ENCODE measurements at regions not wholly inside any gene's neighbourhood (a gene's known extent, or its start where the extent isn't known, plus 50 kb on each side); places are given as distances from the start of the nearest gene placed in this dataset.
"Not testable (repeated sequence)": the region's sequence is repeated elsewhere in the genome, so short reads cannot be mapped to it uniquely, and the experiment has no call there.

GRCh38 chr10:9554321-9554720 is 1463.4 kb upstream of the CELF2 start:
- Mint-ChIP-seq H3K27ac (no peak overlapping the region), H3K4me3 (no peak overlapping the region), H3K27me3 (peaks cover 2% of the 10 kb centered on the region), H3K4me1 (ENCODE audit: low read depth) (no peaks in the 10 kb centered on the region), H3K9me3 (peaks cover 5% of the 10 kb centered on the region), H3K36me3 (ENCODE audit: low read depth) (no peaks in the 10 kb centered on the region)

DNA sequence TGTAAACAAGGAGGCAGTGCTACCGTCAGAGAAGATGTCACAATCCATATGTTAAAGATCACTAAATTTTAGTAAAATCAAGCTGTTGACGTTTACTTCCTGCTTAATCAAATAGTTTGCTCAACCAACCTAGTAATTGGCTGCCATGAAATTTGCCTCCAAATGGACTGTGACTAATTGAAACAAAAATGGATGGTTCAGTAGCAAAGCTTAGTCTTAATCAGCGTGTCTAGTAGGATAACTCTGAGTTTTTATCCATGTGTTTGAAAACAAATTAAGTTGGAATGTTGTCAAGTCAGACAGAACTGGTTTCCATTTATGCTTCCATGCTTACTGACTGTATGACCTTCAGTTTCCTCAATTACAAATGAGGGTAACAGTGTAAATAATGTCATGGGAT is 1456.7 kb upstream of the CELF2 start:
- Mint-ChIP-seq H3K36me3 (ENCODE audit: low read depth) (no peaks in the 10 kb centered on the region), H3K27ac (no peak overlapping the region), H3K27me3 (no peaks in the 10 kb centered on the region), H3K4me1 (ENCODE audit: low read depth) (no peaks in the 10 kb centered on the region), H3K9me3 (no peaks in the 10 kb centered on the region), H3K4me3 (no peak overlapping the region)

- Mint-ChIP-seq H3K36me3 (ENCODE audit: low read depth) (no peaks in the 10 kb centered on the region), H3K4me3 (no peak overlapping the region), H3K27me3 (no peaks in the 10 kb centered on the region), H3K9me3 (no peaks in the 10 kb centered on the region), H3K4me1 (ENCODE audit: low read depth) (no peaks in the 10 kb centered on the region), H3K27ac (no peak overlapping the region)
Observed at GRCh38 chr10:9561821-9562505, 1455.7 kb upstream of the CELF2 start.

DNA sequence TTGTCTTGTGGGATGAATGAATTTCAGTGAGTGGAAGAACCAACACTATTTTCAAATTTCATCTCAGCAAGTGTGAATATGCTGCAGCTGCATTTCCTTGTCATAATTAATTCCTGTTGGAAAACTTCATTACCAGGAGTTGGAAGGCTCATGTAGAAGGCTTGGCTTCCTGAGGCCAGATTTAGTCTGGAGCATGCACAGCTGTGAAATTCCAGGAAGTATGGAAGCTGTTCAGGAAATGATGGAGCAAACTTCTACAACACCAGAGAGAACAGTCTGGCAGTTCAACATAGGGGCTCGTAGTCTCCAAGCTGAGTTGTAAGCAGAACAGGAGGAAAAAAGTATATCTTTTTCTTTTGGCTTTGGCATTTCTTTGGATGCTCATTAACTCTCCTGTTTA is 1439.9 kb upstream of the CELF2 start:
- H3K27ac Mint-ChIP-seq, result no peak overlapping the region
- no peaks in the 10 kb centered on the region for H3K36me3 Mint-ChIP-seq (ENCODE audit: low read depth)
- H3K27me3 Mint-ChIP-seq, result peaks cover 5% of the 10 kb centered on the region
- H3K4me1 Mint-ChIP-seq (ENCODE audit: low read depth), result no peaks in the 10 kb centered on the region
- H3K9me3 Mint-ChIP-seq, result no peaks in the 10 kb centered on the region
- no peak overlapping the region for H3K4me3 Mint-ChIP-seq

- no peak overlapping the region for H3K27ac Mint-ChIP-seq
- no peak overlapping the region for H3K4me3 Mint-ChIP-seq
- H3K36me3 Mint-ChIP-seq (ENCODE audit: low read depth), result no peaks in the 10 kb centered on the region
- H3K9me3 Mint-ChIP-seq, result no peaks in the 10 kb centered on the region
- peaks cover 1% of the 10 kb centered on the region for H3K27me3 Mint-ChIP-seq
- H3K4me1 Mint-ChIP-seq (ENCODE audit: low read depth), result no peaks in the 10 kb centered on the region
Observed at GRCh38 chr10:9579110-9579705, 1438.5 kb upstream of the CELF2 start.

DNA sequence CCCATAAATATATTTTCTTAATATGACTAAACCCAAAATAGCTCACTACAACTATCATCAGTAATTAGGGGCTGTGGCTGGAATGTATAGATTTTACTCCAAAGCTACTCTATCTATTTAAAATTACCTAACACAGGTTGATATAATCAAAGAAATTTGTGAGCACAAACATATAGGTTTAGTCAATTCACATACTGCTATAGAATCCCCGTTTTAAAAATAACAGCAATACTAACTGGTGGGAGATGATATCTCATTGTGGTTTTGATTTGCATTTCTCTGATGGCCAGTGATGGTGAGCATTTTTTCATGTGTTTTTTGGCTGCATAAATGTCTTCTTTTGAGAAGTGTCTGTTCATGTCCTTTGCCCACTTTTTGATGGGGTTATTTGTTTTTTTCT is 1434.9 kb upstream of the CELF2 start:
- H3K4me3 Mint-ChIP-seq; H3K27ac Mint-ChIP-seq; H3K27me3 Mint-ChIP-seq; H3K36me3 Mint-ChIP-seq (ENCODE audit: low read depth); H3K9me3 Mint-ChIP-seq; H3K4me1 Mint-ChIP-seq (ENCODE audit: low read depth): not testable (repeated sequence)

- H3K4me1 Mint-ChIP-seq (ENCODE audit: low read depth), result no peaks in the 10 kb centered on the region
- no peaks in the 10 kb centered on the region for H3K36me3 Mint-ChIP-seq (ENCODE audit: low read depth)
- H3K27ac Mint-ChIP-seq, result no peak overlapping the region
- H3K4me3 Mint-ChIP-seq, result no peak overlapping the region
- peaks cover 4% of the 10 kb centered on the region for H3K9me3 Mint-ChIP-seq
- peaks cover 11% of the 10 kb centered on the region for H3K27me3 Mint-ChIP-seq
Observed at GRCh38 chr10:9596368-9596920, 1421.2 kb upstream of the CELF2 start.

- no peaks in the 10 kb centered on the region for H3K36me3 Mint-ChIP-seq (ENCODE audit: low read depth)
- no peak overlapping the region for H3K27ac Mint-ChIP-seq
- peaks cover 13% of the 10 kb centered on the region for H3K27me3 Mint-ChIP-seq
- peaks cover 4% of the 10 kb centered on the region for H3K9me3 Mint-ChIP-seq
- no peak overlapping the region for H3K4me3 Mint-ChIP-seq
- no peaks in the 10 kb centered on the region for H3K4me1 Mint-ChIP-seq (ENCODE audit: low read depth)
Observed at GRCh38 chr10:9602998-9603397, 1414.7 kb upstream of the CELF2 start.

- Mint-ChIP-seq H3K4me1 (ENCODE audit: low read depth) (no peaks in the 10 kb centered on the region), H3K27me3 (peaks cover 12% of the 10 kb centered on the region), H3K27ac (no peak overlapping the region), H3K36me3 (ENCODE audit: low read depth) (no peaks in the 10 kb centered on the region), H3K4me3 (no peak overlapping the region), H3K9me3 (peaks cover 4% of the 10 kb centered on the region)
Observed at GRCh38 chr10:9603972-9604371, 1413.7 kb upstream of the CELF2 start.

DNA sequence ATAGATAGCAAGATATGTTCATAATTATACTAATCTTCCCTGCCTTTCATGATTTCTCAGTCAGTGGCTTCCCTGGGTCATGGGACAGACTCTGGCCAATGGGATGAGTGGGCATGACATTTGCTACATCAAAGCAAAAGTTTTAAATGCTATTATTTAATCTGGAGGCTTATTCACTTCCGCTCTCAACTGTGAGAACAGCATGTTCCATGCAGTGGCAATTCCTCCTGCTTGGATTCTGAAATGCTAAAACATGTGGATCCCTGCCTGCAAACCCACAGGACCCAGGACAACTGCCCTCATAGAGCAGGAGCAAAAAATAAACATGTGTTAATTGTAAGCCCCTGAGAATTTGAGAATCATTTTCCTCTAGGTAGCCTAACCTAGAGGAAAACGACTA is 1412.4 kb upstream of the CELF2 start:
- no peak overlapping the region for H3K27ac Mint-ChIP-seq
- no peak overlapping the region for H3K4me3 Mint-ChIP-seq
- no peaks in the 10 kb centered on the region for H3K4me1 Mint-ChIP-seq (ENCODE audit: low read depth)
- H3K36me3 Mint-ChIP-seq (ENCODE audit: low read depth), result no peaks in the 10 kb centered on the region
- peaks cover 12% of the 10 kb centered on the region for H3K27me3 Mint-ChIP-seq
- H3K9me3 Mint-ChIP-seq, result peaks cover 4% of the 10 kb centered on the region

DNA sequence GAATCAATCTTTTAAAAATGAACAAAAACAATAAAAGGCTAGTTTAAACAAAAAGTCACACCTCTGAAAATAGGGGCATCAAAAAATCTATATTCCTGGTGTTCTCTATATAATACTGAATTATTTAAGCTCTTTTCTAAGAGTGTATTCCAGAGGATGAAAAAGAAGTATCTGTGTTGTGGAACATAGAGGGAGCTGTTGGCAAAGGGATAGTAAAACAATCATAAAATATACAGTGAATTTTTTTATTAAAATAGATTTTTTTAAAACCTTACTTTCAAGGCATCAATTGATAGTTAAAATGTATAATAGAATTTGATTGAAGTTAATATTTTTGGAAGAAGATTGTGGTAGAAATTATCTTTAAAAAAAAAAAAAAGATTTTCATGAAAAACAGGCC is 1409.1 kb upstream of the CELF2 start:
- Mint-ChIP-seq H3K4me1 (ENCODE audit: low read depth) (no peaks in the 10 kb centered on the region), H3K36me3 (ENCODE audit: low read depth) (no peaks in the 10 kb centered on the region), H3K4me3 (no peak overlapping the region), H3K27me3 (peaks cover 14% of the 10 kb centered on the region), H3K9me3 (no peaks in the 10 kb centered on the region), H3K27ac (no peak overlapping the region)

DNA sequence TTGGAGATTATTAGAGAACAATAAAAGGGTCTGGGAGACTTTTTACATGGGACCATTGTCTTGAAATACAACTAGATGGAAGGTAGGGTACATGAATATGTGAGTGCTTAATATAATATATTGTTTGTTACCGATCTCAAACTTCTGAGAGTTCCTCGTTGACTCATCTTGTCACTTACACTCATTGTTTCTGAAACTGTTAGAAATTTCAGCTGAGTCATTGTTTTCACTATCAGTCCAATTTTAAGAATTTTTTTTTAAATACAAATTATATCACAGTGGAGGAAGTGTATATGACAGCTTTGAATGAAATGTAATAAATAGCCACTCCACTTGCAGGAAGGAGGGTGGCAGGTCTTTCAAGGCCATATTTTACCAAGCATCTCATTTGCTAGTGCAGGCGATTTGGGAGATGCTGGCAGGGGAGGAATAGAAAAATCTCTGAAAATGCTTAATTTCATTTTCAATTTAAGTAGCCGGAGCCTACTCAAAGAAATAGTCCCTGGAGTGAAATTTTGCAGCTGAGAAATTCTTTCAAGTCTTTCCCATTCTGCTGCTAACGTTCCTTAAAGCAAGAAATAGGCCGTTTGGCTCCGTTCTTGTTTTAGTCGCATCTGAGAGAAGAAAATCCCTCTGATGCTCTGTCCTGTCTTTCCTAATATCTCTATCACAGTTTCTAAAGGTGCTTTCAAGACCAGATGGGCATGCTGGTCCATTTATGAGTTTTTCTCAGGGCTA is 1404.2 kb upstream of the CELF2 start:
- Mint-ChIP-seq H3K4me3 (no peak overlapping the region), H3K4me1 (ENCODE audit: low read depth) (no peaks in the 10 kb centered on the region), H3K9me3 (no peaks in the 10 kb centered on the region), H3K27ac (no peak overlapping the region), H3K27me3 (peaks cover 13% of the 10 kb centered on the region), H3K36me3 (ENCODE audit: low read depth) (no peaks in the 10 kb centered on the region)

GRCh38 chr10:9615189-9615588 is 1402.5 kb upstream of the CELF2 start:
- Mint-ChIP-seq H3K36me3 (ENCODE audit: low read depth) (no peaks in the 10 kb centered on the region), H3K4me3 (no peak overlapping the region), H3K27ac (no peak overlapping the region), H3K9me3 (peaks cover 4% of the 10 kb centered on the region), H3K4me1 (ENCODE audit: low read depth) (no peaks in the 10 kb centered on the region), H3K27me3 (peaks cover 13% of the 10 kb centered on the region)

DNA sequence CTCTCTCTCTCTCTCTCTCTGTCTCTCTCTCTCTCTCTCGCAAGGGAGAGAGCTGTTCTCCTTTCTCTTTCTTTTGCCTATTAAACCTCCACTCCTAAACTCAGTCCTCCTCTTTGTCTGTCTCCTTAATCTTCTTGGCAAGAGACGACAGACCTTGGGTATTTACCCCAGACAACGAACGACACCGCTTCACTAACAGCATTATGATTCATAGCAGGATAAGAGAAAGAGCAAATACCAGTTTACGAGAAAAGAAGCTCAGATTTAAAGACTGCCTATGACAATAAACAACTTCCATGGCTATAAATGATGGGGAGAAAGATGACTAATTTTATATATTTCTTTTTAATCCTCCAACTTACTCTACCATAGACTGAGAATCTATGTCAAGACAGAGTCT is 1396.5 kb upstream of the CELF2 start:
- H3K27ac Mint-ChIP-seq, result no peak overlapping the region
- H3K4me1 Mint-ChIP-seq (ENCODE audit: low read depth), result no peaks in the 10 kb centered on the region
- H3K4me3 Mint-ChIP-seq, result no peak overlapping the region
- no peaks in the 10 kb centered on the region for H3K27me3 Mint-ChIP-seq
- peaks cover 4% of the 10 kb centered on the region for H3K9me3 Mint-ChIP-seq
- no peaks in the 10 kb centered on the region for H3K36me3 Mint-ChIP-seq (ENCODE audit: low read depth)

GRCh38 chr10:9625304-9625703 is 1392.4 kb upstream of the CELF2 start:
- no peaks in the 10 kb centered on the region for H3K9me3 Mint-ChIP-seq
- no peak overlapping the region for H3K27ac Mint-ChIP-seq
- no peak overlapping the region for H3K4me3 Mint-ChIP-seq
- H3K36me3 Mint-ChIP-seq (ENCODE audit: low read depth), result no peaks in the 10 kb centered on the region
- H3K27me3 Mint-ChIP-seq, result peaks cover 4% of the 10 kb centered on the region
- H3K4me1 Mint-ChIP-seq (ENCODE audit: low read depth), result no peaks in the 10 kb centered on the region

Measured in stimulated activated naive CD8-positive, alpha-beta T cell treated with anti-CD3 and anti-CD28 coated beads, Interleukin-15, Interleukin-2, amounts not matched to agents 100 ng/mL and 50 ng/mL, for 24 hours (primary cell).